ENCODE measurements at regions not wholly inside any gene's neighbourhood (a gene's known extent, or its start where the extent isn't known, plus 50 kb on each side); places are given as distances from the start of the nearest gene placed in this dataset.
"Not testable (repeated sequence)": the region's sequence is repeated elsewhere in the genome, so short reads cannot be mapped to it uniquely, and the experiment has no call there.

DNA sequence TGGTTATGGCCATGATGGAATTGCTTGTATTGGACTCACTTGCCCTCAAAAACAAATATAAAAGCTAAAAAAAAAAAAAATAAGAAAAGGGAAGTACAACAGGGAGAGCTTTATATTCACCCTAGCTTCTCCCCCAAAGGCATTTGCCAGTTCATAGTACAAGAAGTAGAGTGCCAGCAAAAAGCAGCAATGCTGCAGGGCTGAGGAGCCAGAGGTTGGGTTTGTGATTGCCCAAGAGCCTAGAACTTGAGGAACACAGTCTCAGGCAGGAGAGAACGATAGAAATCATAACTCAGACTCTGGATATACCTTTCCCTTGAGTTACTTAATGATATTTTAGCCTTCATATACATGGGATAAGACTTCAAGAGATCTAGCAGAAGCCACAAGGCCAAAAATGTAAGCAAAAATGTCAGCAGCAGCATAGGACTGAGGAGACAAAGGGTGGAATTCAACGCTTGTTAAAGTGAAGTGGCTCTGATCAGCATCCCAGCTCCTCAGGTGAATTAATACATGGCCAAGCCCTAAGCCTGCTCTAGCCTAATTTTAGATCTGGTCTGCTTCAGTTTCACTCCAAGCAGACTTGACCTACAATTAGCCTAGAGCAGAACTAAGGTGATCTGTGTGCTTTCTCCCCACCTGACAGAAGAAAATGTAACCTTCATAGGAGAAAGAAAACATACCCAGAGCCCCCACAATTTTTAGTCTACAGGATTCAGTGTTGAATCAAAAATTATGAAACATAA, 172.8 kb upstream of the PLGLB1 start:
- not testable (repeated sequence) for H3K4me3 ChIP-seq (ENCODE audit: low read length); DNase-seq (ENCODE audit: low read depth, low spot score)

GRCh38 chr2:87196720-87197388, 175.2 kb upstream of the PLGLB1 start:
- not testable (repeated sequence) for H3K4me3 ChIP-seq (ENCODE audit: low read length); DNase-seq (ENCODE audit: low read depth, low spot score)

GRCh38 chr2:87198422-87198821, 176.8 kb upstream of the PLGLB1 start:
- not testable (repeated sequence) for H3K4me3 ChIP-seq (ENCODE audit: low read length); DNase-seq (ENCODE audit: low read depth, low spot score)

- not testable (repeated sequence) for H3K4me3 ChIP-seq (ENCODE audit: low read length); DNase-seq (ENCODE audit: low read depth, low spot score)
Measured at GRCh38 chr2:87199228-87199627, 177.6 kb upstream of the PLGLB1 start.

DNA sequence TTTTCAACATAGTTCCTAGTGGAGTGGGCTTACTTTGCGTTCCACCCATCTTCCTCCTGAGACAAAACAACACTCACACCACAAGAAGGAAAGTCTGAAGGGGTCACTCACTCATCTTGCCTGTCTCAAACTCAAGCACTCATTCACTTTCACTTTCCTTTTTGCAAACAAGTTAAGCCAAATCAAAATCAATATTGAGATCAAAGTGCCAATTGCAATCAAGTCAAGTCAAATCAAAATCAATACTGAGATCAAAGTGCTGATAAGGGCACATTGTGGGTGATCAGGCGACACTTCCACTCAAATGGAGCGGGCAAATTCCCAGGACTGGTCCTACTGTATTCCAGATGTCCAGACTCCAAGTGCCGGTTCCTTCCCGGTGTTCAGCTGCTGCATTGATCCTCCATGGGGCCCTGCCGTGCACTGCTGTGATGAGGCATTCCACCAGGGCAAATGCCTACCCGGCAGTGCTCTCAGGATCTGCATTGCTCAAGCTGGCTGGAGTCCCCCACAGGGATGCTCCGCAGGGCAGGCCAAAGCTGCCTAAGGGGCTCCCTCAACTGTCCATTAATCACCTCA, 183.0 kb upstream of the PLGLB1 start:
- DNase-seq (ENCODE audit: low read depth, low spot score); H3K4me3 ChIP-seq (ENCODE audit: low read length): not testable (repeated sequence)

DNA sequence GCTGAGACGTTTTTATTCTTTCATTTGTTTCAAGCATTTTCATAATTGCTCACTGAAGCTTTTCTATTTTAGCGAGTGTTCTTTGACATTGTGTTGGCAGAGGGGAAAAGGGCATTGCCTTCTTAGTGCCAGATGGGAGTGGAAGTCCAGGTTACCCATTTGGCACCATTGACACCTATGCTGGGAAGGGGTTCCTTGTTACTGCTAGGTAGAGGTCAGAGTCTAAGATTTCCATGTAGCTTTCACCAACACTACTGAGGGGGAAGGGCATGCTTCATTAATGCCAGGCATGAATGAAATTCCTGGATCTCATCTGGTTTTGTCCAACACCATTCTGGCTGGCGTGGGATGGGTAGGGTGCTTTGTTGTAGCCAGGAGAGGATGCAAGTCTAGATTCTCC, 191.3 kb upstream of the PLGLB1 start:
- DNase-seq (ENCODE audit: low read depth, low spot score); H3K4me3 ChIP-seq (ENCODE audit: low read length): not testable (repeated sequence)

- DNase-seq (ENCODE audit: low read depth, low spot score); H3K4me3 ChIP-seq (ENCODE audit: low read length): not testable (repeated sequence)
Measured at GRCh38 chr2:87217005-87217404, 195.4 kb upstream of the PLGLB1 start.

DNA sequence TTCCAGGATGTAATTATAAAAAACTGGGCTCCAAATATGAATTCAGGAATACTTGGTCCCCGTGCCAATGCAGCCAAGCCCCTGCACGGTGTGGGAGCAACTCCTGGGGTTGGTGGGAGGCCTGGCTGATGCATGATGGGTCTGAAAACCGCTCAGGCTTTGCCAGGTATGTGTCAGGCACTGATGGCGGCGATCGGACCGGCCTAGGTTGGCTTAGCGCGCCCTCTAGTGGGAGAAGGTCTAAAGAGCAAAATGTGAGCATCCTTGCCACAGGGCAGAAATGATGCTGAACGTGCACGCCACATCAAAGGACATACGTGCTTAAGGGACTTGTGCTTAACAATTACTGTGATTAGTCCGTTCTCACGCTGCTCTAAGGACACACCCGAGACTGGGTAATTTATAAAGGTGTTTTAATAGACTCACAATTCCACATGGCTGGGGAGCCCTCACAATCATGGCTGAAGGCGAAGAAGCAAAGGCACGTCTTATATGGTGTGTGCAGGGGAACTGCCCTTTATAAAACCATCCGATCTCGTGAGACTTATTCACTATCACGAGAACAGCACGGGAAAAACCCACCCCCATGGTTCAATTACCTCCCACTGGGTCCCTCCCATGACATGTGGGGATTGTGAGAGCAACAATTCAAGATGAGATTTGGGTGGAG, 196.2 kb upstream of the PLGLB1 start:
- not testable (repeated sequence) for H3K4me3 ChIP-seq (ENCODE audit: low read length); DNase-seq (ENCODE audit: low read depth, low spot score)

DNA sequence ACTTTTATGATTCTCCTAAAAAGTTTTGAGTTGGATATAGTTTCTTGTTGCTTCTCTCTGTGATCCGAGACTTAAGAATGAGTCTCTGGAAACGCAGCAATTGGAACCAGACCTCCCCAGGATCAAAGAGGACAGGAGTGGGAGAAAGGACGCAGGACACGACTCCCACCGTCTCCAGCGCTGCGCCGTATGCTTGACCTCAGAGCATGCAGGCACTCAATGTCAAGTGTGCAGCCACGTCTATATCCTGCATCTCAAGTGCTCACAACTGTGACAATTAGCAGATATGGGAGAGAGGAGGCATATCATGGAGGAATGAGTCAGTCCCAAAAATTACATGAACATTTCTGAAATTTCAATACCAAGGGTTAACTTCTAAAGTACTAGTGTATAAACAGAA, 199.0 kb upstream of the PLGLB1 start:
- not testable (repeated sequence) for DNase-seq (ENCODE audit: low read depth, low spot score); H3K4me3 ChIP-seq (ENCODE audit: low read length)

- not testable (repeated sequence) for DNase-seq (ENCODE audit: low read depth, low spot score); H3K4me3 ChIP-seq (ENCODE audit: low read length)
Measured at GRCh38 chr2:87222131-87222530, 200.5 kb upstream of the PLGLB1 start.

DNA sequence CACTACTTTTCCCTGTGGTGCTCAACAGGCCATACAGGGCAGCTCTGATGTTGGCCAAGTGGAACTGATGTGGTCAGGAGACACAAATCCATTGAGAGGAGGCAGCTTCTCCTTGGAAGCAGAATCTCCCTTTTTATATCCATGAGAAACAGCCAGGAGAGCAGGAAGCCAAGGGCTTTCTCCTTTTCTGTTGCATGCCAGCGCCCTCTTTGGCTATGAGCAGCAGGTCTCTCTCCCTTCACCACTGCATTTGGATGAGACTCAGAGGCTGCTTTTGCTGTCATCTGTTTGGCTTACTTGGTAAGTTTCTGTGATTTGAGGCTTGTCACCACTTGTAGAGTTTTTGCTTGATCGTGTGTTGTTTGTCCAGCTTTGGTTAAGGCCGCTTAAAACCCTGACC, 202.2 kb upstream of the PLGLB1 start:
- not testable (repeated sequence) for DNase-seq (ENCODE audit: low read depth, low spot score); H3K4me3 ChIP-seq (ENCODE audit: low read length)

GRCh38 chr2:87229091-87229689, 207.5 kb upstream of the PLGLB1 start:
- not testable (repeated sequence) for H3K4me3 ChIP-seq (ENCODE audit: low read length); DNase-seq (ENCODE audit: low read depth, low spot score)

GRCh38 chr2:87229964-87230363, 208.3 kb upstream of the PLGLB1 start:
- DNase-seq (ENCODE audit: low read depth, low spot score): not testable (repeated sequence)

DNA sequence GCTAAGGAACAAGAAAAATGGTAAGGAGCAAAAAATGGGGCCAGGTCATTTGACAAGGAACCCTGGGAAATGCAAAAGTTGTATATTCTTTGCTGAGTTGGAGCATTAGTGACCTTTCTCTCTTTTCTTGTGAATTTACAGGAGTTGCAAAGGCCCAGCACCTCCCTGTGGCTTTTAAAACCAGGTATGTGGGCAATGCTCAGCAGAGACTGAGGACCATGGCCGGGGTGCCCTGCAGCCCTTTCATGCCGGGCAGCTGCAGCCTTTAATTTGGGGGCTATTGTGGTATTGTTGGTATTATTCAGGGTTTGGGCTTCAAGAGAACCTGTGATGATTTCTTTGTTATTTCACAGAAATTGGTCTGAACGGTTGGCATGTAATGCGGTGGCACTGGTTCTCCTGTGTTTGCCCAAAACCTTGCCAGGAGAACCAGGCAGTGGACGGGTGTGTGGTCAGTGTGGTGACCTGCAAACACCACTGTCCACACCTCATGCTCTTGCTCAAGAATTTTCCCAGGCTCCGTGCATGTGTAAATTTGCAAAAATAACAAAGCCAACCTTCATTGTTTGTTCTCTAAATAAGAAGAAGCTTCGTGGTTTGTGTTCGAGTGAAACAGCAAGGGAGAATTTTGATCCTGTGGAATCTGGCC, 213.8 kb upstream of the PLGLB1 start:
- not testable (repeated sequence) for DNase-seq (ENCODE audit: low read depth, low spot score); H3K4me3 ChIP-seq (ENCODE audit: low read length)

More at GRCh38 chr2:87229964-87230363, 208.3 kb upstream of the PLGLB1 start:
- not testable (repeated sequence) for H3K4me3 ChIP-seq (ENCODE audit: low read length)

GRCh38 chr2:87237570-87238336, 216.1 kb upstream of the PLGLB1 start:
- not testable (repeated sequence) for DNase-seq (ENCODE audit: low read depth, low spot score); H3K4me3 ChIP-seq (ENCODE audit: low read length)

GRCh38 chr2:87239558-87240215, 218.0 kb upstream of the PLGLB1 start:
- H3K4me3 ChIP-seq (ENCODE audit: low read length); DNase-seq (ENCODE audit: low read depth, low spot score): not testable (repeated sequence)

- not testable (repeated sequence) for H3K4me3 ChIP-seq (ENCODE audit: low read length); DNase-seq (ENCODE audit: low read depth, low spot score)
Measured at GRCh38 chr2:87246066-87246717, 224.5 kb upstream of the PLGLB1 start.

Measured in Jurkat, Clone E6-1 (cell line).